HG03575 (cell line): ENCODE measurements at regions not wholly inside any gene's neighbourhood (a gene's known extent, or its start where the extent isn't known, plus 50 kb on each side); places are given as distances from the start of the nearest gene placed in this dataset.
"Not testable (repeated sequence)": the region's sequence is repeated elsewhere in the genome, so short reads cannot be mapped to it uniquely, and the experiment has no call there.

Experiments
- ATAC-seq: cut with Tn5 transposase; IDR thresholded peaks from one replicate; pipeline ENCODE4 v1.9.1; 2021; ENCODE audit not compliant: unreplicated experiment, insufficient number of reproducible peaks, low FRiP score; ENCODE audit errors: extremely low read depth

GRCh38 chr2:131635611-131636010 is 107.9 kb downstream of the CCDC74A start:
- ATAC-seq = no peak

DNA sequence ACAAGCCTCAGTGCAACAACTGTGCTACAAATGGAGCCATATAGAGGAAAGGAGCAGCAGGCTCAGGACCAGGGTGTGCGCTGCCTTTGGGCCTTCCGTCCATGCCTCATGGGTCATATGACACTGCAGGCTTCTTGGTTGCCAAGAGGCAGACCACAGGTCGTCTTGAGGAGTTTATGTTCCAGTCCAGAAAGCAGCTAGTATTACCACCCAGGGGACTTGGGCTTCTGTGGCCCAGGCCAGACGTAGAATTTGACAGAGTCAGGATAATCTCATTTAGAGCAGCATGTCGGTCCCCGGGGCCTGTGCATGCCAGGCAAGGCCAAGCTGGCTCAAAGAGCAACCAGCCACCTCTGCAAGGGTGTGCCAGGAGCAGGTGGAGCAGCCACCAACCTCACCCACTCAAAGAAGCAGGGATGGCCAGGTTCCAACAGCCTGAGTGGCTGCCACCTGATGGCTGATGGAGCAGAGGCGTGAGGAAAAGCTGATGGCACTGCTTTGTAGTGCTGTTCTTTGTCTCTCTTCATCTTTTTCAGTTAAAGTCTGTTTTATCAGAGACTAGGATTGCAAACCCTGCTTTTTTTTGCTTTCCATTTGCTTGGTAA is 109.1 kb downstream of the CCDC74A start:
- ATAC-seq = not testable (repeated sequence)

DNA sequence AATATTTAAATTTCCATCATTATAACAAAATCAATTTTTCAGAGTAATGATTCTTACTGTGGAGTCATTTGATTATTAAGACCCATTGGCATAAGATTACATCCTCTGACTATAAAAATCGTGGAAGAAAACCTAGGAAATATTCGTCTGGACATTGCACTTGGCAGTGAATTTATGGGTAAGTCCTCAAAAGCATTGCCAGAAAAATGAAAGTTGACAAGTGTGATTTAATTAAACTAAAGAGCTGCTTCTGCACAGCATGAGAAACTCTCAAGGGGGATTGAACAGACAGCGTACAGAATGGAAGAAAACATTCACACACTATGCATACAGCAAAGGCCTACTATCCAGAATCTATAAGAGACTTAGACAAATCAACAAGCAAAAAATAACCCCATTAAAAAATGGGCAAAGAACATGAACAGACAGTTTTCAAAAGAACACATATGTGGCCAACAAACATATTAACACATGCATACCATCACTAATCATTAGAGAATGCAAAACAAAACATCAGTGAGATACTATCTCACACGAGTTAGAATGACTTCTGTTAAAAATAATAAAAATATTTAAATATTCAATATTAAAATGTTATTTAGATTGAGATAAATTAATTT is 111.4 kb downstream of the CCDC74A start:
- ATAC-seq = not testable (repeated sequence)

DNA sequence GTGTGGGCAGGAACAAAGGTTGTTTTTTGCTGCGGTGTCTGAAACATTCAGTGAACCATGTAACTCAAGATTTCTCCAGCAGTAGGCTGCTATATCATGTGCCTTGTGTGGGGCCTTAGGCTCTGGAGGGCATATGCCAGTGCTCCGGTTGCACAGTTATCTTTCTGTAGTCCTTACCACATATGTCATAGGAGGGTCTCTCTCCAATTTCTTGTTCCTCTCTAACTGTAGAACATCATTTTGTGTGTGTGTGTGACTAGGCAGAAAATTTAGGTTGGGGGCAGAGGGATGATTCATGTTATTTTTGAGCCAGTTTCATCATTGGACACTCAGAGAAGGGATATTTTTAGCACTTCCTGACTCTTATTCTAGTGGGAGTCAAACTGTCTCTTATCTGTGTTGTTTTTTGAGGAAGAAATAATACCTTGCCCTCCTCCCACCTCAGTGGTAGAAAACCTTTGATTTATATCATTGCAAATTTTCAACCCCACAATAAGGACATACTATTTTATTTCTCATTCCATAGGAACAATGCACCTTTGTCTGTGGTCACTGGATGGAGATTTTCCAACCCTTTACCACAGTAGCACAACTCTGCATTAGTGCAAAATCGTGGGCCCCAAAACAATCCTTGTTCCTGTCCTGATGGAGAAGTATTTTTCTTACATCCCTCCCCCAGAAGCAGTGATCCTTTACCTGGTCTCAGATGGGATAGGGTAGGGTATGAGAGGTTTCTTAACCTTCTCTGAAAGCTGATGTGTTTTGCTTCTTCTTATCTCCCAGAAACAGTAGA is 113.9 kb downstream of the CCDC74A start:
- ATAC-seq = no peak

- ATAC-seq = not testable (repeated sequence)
These were observed 115.5 kb downstream of the CCDC74A start for GRCh38 chr2:131643180-131643579.

DNA sequence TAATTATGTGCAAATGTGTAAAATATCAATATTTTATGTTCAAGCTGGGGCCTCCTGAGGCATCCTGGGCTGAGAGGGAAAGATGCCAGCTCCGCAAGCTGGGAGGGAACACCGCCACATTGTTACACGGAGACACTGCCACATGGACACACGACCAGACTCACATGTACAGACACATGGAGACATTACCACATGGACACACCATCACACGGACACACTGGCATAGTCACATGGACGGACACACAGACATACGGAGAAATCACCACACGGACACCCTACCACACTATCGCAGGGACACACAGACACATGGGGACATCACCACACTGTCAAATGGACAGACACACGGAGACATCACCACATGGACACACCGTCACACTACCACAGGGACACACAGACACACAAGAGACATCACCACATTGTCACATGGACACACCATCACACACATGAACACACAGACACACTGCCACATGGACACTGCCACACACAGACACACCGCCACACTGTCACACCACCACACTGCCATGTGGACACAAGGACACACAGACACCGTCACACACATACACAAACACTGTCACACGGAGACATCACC is 117.6 kb downstream of the CCDC74A start:
- no peak for ATAC-seq

DNA sequence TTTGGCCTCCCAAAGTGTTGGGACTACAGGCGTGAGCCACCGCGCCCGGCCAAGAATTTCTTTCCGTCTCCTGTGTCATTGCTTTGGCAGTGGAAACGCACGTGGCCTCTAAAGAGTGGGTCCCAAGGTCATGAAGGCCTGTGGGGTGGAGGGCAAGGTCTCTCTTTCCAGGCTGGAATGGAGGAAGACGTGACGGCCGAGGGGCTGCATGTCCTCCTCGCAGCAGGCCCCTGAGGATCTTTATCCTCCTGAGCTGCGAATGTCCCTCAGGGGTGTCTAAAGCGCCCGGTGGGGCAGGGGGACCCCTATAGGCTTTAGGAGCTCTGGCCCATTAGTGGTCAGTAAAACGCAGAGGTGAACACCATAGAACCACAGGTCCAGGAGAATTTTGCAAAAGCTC is 118.5 kb downstream of the CCDC74A start:
- ATAC-seq = not testable (repeated sequence)

DNA sequence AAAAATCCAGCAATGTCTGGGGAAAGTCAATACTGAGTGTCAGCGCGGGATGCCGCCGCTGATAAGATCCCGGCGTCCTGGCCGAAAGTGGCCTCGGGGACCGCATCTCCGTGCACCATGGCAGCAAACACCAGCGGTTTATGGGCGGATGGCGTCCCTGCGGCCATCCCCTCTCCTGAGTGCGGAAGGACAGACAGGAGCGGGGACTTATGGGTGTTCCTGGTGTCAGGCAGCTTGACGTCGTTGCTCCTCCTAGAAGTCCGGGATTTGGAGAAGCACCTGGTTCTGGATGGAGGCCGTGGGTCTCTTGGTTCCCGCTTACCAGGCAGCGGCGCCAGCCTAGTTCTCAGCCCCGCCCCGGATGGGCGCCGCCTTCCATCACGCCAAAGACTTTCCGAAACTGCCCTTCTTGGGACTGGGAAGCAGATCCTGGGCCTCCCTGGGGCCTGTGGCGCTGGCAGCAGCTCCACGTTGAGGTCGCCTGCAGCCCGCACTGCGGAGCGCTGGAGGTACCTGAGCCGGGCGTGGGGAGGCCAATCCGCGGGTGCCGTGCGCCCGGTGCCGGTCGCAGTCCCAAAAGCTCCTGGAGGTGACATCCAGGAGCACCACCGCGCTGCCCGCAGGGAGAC is 119.1 kb downstream of the CCDC74A start:
- ATAC-seq = no peak

DNA sequence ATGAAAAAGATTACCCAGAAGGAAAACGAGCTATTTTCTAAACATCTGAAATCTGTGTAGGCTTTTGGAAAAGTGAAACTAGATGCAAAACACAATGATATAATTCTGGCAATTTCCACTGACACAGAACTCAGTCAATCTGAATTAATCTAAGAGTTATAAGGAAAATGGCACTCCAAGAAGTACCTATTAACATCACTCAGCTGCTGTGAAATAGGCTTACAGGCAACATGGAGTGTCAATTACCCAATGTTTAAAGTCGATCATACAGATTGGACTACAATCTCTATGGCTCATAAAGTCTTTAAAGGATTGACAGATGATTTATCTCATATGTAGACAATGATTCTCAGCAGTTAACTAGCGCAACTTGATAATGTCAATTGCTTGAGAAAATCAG is 120.9 kb downstream of the CCDC74A start:
- ATAC-seq = not testable (repeated sequence)

DNA sequence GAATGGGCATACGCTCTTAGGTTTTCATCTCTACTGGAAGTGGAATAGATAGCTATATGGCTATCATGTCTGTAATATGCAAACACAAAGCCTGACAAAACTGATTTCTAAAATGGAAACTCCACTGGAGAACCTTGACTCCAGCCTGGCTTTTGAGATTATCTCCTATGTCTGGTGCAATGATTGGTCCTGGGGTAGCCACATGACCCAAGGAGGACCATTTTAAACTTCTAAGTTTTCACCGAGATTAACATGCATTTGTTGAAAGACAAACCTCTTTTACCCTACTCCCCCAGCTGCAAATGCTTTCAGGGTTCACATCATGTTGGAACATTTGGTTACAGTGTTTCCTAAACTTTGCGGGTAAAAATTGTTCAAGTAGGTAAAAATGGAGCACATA is 124.6 kb downstream of the CCDC74A start:
- not testable (repeated sequence) for ATAC-seq

DNA sequence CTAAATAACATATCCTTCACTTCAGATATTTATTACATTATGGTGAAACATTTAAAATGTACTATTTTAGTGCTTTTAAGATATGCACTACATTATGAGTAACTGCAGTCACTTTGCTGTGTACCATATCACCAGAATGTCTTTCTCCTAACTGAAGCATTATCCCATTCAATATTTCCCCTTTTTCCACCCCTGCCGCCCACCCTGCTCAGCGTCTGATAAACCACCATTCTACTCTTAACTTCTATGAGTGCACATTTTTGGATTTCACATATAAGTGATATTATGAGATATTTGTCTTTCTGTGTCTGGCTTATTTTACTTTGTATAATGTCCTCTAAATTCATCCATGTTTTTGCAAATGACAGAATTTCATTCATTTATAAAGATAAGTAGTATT is 126.4 kb downstream of the CCDC74A start:
- not testable (repeated sequence) for ATAC-seq

DNA sequence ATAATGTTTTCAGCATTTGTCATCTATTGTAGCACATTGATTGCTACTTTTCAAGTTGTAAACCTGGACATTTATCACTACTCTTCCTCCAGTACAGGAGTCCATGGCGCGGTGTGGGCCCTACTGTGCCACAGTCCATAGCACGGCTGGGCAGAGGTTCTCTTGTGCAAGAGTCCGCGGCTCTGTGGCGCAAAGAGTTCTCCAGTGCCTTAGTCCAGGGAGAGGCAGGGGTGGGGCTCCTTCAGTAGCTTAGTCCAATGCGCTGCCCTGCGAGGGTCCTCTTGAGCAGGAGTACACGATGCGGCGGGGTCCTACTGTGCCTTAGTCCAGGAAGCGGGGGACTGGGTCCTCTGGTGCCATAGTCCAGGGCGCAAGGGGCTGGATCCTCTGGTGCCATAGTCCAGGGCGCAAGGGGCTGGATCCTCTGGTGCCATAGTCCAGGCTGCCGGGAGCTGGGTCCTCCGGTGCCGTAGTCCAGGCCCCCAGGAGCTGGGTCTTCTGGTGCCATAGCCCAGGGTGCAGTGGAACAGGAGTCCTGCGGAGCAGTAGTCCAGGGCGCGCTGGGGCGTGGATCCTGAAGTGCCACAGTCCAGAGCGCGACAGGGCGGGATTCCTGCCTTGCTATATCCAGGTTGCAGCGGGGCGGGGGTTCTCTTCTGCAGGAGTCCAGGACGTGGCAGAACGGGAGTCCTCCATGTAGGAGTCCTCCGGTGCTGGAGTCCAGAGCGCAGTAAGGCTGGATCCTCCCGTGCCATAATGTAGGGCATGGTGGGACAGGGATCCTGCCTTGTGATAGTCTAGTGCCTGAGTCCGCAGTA is 129.3 kb downstream of the CCDC74A start:
- no peak for ATAC-seq

DNA sequence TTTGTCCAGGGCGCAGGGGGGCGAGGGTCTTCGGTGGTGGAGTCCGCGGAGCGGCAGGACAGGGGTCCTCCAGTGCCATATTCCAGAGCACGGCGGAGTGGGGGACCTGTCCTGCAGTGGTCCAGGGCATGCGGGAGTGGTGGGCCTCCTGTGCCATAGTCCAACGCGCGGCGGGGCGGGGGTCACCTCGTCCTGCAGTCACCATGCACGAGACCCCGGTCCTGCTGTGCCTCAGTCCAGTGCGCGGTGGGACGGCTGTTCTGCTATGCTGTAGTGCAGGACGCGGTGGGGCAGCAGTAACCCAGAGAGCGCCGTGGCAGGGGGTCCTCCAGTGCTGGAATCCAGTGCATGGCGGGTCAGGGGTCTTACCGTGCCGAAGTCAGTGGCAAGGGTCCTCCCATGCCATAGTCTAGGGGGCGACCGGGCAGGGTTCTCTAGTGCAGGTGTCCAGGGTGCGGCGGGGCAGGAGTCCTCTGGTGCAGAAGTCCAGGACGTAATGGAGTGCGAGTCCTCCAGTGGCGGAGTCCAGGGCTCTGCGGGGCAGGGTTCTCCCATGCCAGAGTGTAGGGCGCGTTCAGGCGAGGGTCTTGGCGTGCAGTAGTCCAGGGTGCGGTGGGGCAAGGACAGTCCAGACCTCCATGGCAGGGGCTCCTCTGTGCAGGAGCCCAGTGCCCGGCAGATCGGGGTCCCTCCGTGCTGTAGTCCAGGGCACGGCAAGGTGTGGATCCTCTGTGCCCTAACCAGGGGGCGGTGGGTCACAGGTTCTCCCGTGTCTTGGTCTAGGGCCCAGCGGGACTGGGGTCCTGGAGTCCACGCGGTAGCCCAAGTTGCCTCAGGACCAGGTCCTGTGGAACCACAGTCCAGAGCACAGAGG is 130.4 kb downstream of the CCDC74A start:
- ATAC-seq = no peak

GRCh38 chr2:131658769-131659131 is 131.1 kb downstream of the CCDC74A start:
- no peak for ATAC-seq

- ATAC-seq = no peak
These were observed 131.5 kb downstream of the CCDC74A start for GRCh38 chr2:131659168-131659572.

DNA sequence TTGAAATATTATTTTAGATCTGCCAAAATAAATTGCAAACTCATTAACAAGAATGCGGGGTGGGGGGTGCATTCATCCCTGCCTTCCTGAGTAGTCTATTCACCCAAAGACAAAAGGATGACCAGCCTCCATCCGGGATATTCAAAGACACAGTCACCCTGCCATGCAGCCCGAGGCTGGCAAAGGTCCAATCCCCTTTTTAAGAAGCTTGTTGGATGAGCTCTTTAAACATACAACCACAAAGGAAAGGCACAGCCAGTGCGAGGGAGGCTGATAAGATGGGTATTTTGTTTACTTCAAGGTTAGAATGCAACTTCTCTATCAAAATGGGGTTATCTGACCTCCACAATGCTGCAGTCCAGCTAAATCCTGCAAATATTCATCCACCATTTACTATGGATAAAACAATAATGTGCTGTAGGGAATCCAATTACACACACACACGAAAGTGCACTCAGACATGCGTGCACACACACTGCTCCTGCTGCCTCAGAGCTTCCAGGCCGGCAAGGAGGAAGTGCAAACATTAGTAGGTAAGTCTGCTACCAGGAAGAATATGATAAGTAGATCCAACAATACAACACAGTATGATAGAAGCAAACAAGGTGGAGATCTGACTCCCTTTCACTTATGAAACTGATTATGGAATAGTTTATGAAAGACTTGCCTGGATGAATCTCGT is 133.6 kb downstream of the CCDC74A start:
- not testable (repeated sequence) for ATAC-seq

- ATAC-seq = not testable (repeated sequence)
These were observed 134.3 kb downstream of the CCDC74A start for GRCh38 chr2:131661884-131662535.
